NCI-H1930 (cell line): ENCODE measurements at regions not wholly inside any gene's neighbourhood (a gene's known extent, or its start where the extent isn't known, plus 50 kb on each side); places are given as distances from the start of the nearest gene placed in this dataset.

ENCODE experiments used
- DNase-seq, 2 experiments: peaks; one replicate each; lab custom pipeline; 2025; lab: John Stamatoyannopoulos, UW

GRCh38 chr6:134495203-134495889 lies 177.4 kb upstream of the SGK1 start:
- DNase-seq: no peak

DNA sequence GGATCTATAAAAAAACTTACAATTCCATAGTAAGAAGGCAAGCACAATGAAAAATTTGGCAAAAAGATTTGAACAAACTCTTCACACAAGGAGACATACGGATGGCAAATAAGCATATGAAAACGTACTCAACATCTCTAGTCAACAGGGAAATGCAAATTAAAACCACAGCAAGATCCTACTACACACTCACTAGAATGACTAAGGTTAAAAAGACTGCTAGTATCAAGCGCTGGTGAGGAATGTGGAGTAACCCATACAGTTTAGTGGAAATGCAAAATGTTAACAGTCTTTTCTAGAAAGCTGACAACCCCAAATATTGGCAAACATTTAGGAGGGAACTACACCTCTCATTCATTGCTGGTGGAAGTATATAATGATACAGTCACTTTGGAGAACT lies 175.9 kb upstream of the SGK1 start:
- DNase-seq: no peak

DNA sequence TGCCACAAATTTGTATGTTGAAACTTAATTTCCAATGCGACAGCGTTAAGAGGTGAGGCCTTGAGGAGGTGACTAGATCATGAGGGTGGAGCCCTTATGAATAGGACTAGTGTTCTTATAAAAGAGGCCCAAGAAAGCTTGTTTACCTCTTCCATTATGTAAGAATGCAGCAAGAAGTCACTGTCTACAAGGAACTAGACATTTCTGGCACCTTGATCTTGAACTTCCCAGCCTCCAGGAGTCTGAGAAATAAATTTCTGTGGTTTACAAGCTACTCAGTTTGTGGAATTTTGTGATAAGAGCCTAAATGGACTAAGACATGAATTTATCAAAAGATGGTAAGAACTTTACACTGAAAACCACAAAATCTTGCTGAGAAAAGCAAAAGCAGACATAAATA lies 173.6 kb upstream of the SGK1 start:
- DNase-seq: no peak

DNA sequence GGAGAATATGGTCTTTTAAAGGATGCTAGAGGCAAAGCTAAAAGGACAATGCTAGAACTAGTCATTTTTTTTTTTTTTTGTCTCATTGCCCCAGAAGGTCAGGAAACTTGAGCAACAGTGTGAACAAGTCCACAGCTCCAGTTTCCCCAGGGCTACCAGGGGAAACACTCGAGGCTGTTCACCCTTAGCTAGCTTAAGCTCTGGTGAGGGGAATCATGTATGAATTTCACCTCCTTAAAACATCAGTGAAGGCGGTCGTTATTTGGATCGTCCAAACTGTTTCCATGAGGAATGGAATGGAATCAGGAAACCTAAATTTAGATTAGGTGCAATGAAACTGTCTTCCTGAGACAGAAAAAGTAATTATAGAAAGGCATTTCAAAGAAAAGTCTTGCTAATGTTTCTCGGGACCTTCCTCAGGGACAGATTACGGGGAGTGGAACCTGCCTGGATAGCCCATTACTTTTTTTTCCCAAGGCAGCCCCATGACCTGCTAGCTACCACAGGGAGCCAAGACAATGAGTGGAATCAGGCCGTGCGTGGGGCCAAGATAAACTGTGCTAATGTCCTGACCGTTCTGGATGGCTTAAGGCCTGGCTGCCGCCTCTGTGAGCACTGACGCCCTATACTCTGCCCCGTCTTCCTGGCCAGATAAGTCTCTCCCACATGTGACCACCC lies 164.8 kb upstream of the SGK1 start:
- no peak for DNase-seq

GRCh38 chr6:134481966-134482365 lies 164.1 kb upstream of the SGK1 start:
- DNase-seq: no peak

GRCh38 chr6:134480593-134480992 lies 162.7 kb upstream of the SGK1 start:
- no peak for DNase-seq

DNA sequence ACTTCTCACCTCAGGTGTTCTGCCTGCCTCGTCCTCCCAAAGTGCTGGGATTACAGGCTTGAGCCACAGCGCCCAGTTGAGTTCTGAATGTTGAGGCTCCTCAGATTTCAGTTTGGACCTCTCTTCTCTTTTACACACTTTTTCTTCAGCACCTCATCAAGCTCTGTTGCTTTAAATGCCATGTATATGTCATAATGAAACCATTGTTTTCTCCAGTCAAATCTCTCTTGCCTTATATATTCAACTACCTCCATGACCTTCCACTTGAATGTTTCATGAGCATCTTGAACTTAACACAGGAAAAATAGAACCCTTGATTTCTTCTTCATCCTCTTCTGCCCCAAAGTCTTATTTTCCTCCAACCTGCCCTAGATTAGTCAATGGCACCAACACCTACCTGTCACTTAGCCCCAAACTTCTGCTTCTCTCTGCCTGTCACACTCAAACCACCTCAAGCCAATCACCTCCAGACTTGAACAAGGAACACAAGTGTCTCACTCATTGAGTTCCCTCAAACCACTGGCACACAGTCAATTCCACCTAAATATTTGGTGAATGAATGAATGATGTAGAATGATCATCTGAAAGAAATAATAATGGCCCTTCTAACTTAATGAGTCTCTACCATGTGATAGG lies 161.0 kb upstream of the SGK1 start:
- no peak for DNase-seq

- no peak for DNase-seq
Measured at GRCh38 chr6:134477991-134478635, 160.2 kb upstream of the SGK1 start.

DNA sequence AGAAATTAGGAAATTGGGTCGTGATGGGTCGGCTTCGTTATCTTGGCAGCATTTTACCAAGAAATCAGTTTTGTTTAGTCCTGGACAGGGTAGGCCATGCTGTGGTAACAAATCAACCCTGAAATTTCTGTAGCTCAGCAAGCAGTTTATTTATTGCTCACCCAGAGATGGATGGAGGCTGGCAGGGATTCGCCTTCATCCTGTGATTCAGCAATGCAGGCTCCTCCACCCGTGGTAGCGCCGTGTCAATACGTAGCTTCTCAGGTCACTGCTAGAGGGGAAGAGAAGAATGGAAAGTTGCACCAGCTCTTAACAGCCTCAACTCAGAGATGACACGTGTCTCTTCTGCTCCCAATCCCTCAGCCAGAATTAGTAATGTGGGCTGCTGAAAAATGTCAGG lies 157.0 kb upstream of the SGK1 start:
- DNase-seq: no peak

DNA sequence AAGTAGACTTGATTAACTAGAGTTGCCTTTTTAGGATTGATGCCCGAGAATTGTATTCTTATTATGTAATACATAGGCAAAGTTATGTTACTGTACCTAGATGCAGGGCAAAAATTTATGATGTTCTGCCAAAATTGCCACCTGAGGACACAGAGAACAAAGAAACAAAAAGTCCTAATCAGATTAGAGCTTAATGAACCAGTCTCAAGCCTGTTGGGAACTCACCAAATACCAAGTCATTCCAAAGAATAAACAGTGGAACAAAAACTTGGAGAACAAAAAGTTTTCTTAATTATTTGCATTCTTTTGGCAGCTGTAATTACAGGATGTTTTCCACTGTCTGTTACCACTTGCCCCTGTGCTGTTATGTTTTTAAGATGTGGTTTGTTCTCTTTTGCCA lies 154.7 kb upstream of the SGK1 start:
- DNase-seq: no peak

- DNase-seq: no peak
Measured at GRCh38 chr6:134472046-134472445, 154.1 kb upstream of the SGK1 start.

DNA sequence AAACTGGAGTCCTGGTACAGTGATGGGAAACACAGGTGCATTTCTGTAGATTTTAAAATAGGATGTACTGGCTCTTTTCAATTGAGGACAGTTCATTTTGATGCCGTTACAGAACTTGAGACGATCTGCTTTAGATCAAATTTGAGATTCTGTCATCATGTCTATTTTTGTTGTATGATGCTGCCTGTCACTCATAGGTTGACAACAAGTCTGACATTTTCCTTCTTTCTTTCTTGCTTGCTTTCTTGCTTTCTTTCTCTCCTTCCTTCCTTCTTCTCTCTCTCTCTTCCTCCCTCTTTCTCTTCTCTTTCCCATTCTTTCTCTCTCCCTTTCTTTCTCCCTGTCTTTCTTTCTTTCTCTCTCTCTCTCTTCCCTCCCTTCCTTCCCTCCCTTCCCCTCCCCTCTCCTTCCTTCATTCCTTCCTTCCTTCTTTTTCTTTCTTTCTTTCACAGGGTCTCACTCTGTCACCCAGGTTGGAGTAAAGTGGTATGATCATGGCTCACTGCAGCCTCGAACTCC lies 152.6 kb upstream of the SGK1 start:
- DNase-seq: no peak

GRCh38 chr6:134469702-134470456 lies 152.0 kb upstream of the SGK1 start:
- DNase-seq: no peak

GRCh38 chr6:134468633-134469032 lies 150.7 kb upstream of the SGK1 start:
- DNase-seq: no peak

GRCh38 chr6:134467620-134468019 lies 149.7 kb upstream of the SGK1 start:
- no peak for DNase-seq

DNA sequence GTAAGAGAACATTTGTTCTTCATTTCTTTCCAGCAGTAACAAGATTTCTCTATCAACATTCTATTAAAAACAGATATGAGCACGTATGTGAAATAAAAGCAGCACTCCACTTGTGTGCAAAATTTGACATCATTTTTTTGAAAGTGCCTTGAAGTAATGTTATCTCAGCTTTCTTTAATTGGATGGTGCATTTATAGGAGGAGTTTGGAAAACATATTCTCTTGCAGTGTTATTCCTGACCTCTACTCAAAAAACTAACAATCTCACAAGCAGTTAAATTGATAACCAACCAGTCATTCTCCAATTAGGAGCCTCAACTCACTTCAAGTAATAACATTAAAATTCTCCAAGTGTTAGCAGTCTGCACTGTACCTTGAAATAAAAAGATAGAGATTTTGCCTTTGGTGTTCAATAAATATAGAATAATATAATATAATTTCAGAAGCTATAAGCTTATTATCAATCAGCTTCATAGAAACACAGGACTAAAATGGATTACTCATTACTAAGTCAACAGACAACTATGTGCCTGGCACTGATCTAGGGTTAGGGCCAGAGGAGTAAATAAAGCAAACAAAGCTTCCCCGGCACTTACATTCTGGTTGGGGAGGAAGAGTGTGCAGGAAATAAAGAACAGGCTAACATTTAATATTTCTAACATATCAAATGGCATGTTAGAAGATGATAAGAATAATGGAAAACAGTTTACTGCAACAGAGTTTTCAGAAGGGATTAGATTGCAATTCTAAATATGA lies 149.0 kb upstream of the SGK1 start:
- DNase-seq: no peak

DNA sequence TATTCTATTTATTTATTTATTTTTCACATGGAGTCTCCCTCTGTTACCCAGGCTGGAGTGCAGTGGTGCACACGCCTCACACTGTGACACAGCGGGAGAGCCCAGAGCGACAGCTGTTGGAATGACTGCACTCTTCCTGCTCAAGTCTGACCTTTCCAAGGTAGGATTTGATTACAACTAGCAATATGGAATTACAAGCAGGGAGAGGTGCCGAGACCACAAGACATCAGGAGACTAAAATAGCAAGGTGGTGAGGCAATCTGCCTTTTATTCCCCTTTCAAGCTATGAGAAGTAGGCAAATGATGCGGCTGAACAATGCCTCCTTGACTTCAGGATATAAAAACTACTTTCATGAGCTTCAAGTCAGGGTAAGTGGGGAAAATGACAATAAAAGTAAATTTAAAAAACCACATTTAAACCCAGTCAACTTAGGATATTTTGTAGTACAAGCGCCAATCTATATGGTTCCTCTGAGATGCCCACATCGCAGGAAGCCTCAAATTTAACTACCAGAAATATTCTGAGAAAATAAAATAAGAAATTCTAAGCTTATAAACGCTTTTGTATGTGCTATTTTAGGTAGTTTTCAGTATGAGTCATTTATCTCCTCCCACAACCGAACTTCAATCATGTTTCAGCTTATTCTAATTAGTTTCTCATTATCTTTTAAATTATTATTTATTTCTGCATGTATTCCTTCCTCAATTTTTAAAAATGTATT lies 146.9 kb upstream of the SGK1 start:
- no peak for DNase-seq

DNA sequence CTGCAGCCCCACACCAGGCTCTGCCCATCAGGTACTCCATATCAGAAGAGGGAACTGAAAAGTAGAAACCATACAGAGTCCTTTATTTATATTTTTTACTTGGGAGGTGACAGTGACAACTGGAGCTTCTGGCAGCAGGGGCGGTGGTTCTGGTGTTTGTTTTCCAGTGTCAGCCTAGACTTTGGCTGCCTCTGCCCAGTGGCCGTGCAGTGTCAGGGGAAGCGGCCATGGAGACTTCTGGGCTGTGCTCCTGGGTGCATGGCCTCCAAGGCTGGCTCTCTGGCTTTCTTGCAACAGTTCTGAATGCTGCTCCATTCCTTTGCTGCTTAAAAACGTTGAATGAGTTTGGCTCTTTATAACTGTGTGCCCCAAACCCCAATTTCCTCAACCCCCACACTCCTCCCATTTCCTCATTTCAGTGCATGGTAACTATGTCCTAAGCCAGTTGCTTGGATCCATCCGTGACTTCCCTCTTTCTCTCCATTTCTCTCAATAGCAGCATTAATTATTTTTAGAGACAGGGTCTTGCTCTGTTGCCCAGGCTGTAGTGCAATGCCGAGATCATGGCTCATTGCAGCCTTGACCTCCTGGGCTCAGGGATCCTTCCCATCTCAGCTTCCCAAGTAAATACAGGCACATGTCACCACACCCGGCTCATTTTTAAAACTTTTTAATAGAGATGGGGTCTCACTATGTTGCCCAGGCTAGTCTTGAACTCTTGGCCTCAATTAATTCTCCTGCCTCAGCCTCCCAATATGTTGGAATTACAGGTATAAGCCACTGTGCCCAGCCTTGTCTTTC lies 141.1 kb upstream of the SGK1 start:
- no peak for DNase-seq

- DNase-seq: no peak
Measured at GRCh38 chr6:134457941-134458340, 140.0 kb upstream of the SGK1 start.

DNA sequence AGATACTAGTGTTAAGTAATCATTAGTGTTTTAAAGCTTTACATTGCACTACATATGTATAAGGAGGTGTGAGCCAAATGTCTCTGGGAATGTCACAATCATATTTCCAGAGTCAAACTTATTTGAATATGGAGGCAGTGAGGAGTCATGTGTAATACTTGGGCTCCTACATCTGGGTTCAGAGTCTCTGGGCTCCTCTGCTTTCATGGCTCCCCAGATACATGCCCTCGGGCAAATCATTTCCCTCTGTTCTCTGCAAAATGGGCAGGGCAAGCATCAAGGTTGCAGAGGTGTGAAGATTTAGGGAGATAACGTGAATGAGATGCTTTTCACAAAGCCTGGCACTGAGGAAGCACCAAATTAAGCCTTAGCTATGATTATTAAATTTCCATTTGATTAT lies 138.3 kb upstream of the SGK1 start:
- no peak for DNase-seq
